Activated CD4-positive, alpha-beta T cell treated with anti-CD3 and anti-CD28 coated beads for 24 hours (primary cell): ENCODE measurements at regions not wholly inside any gene's neighbourhood (a gene's known extent, or its start where the extent isn't known, plus 50 kb on each side); places are given as distances from the start of the nearest gene placed in this dataset.

Experiments
- DNase-seq, 2 donors: peaks; one replicate each; pipeline ENCODE4 v3.0.0-alpha.2; 2020; ENCODE audit warnings: low read depth in 2 of 2

GRCh38 chr5:54852007-54852406 lies 133.4 kb downstream of the ESM1 start:
- DNase-seq: no peak

DNA sequence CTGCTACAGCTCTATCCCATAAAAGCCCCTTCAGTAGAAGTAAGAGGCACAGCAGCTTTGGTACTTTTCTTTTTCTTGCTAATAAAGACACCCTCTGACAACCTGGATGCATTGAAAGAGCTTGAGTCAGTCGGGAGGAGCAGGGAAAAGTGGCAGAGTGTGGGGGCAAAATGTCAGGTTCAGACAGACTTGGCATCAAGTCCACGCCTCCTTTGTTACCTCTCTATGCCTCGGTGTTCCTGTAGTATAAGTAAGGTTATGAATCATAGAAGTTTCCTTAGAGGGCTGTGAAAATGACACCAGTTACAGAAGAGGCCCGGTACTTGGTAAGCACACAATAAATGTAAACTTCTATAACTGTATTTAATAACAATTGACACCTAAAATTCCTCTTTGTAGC lies 133.9 kb downstream of the ESM1 start:
- DNase-seq: no peak

- DNase-seq: no peak
Observed at GRCh38 chr5:54848581-54848980, 136.8 kb downstream of the ESM1 start.

GRCh38 chr5:54845567-54845941 lies 139.8 kb downstream of the ESM1 start:
- no peak for DNase-seq

DNA sequence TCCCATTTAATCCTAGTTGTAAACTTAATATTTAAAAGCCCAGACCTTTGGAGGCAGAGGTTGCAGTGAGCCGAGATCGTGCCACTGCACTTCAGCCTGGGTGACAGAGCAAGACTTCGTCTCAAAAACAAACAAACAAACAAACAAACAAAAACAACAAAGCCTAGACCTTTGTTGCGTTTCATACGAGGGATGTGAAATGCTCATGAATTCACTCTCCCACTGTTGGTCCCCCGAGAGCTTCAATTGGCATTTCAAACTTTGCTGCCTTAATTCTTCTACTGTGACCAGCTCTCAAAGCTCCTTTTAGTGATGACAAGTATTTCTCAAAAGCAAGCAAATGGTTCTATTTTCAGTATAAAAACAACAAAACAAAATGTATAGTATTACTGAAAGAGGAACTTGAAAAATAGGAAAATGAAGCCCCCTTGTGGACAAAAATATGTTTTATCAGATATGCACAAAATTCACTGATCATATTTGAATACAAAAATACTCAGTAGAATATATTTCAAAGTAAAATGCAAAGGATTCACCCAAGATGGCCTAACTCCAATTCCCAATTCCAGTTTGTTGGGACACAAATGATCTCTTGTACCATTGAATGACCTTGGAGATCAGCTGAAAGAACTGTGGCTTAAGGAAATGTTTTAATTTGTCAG lies 140.4 kb downstream of the ESM1 start:
- no peak for DNase-seq

DNA sequence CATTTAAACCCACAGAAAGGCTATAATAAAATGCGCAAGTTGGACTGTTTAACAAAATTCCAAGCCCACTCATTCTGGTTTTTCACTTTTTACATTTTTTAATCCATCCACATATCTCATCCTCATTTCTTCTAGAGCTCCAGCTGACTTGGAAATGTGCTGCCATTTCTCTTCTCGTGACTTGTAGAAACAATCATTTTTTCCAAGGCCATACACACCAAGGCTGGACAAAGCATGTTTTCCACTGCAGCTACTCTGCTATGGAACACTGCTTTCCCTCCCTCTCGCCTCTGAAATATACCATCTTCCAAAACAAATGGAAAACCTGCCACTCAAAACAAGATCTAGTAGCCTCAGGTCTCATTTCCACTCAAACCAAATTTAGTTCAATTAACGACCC lies 141.1 kb downstream of the ESM1 start:
- no peak for DNase-seq

DNA sequence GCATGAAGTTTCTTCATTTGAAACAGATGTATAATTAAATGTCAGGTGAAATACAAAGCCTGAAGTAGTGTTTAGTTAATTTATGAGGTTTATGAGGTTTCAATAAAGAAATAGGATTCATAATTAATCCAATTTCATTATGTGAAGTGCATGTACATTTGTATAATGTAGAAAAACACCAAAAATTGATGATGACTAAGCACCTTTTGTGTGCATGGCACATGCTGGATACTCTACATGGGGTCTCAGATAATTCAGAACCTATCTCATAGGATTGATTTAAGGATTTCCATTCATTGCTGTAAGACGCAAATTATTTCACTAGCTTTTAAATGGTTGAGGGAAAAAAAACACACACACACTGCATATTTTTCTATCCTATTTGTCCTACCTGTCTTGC lies 143.9 kb downstream of the ESM1 start:
- DNase-seq: no peak

- DNase-seq: no peak
Observed at GRCh38 chr5:54838843-54839242, 146.6 kb downstream of the ESM1 start.

- no peak for DNase-seq
Observed at GRCh38 chr5:54837981-54838380, 147.4 kb downstream of the ESM1 start.

GRCh38 chr5:54837093-54837492 lies 148.3 kb downstream of the ESM1 start:
- no peak for DNase-seq

DNA sequence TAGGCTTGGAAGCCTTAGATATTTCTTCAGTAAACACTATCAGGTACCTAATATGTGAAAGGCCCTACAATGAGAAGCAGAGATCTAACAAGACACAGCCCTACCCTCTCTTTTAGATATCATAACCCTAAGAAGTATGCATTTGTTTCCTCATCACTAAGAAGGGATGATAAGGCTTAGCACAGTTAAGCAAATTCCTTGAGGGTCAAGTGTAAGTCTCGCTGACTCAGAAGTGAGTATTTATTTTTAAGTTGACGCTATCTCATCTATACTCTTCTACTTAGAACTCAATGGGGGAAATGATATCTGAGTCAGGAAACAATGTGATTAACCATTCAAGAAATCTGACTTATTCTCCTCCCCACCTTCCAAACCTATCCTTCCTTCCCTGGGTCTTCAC lies 149.7 kb downstream of the ESM1 start:
- DNase-seq: no peak

- no peak for DNase-seq
Observed at GRCh38 chr5:54834121-54834842, 151.1 kb downstream of the ESM1 start.

- no peak for DNase-seq
Observed at GRCh38 chr5:54833590-54833989, 151.8 kb downstream of the ESM1 start.

- DNase-seq: no peak
Observed at GRCh38 chr5:54832858-54833257, 152.5 kb downstream of the ESM1 start.

DNA sequence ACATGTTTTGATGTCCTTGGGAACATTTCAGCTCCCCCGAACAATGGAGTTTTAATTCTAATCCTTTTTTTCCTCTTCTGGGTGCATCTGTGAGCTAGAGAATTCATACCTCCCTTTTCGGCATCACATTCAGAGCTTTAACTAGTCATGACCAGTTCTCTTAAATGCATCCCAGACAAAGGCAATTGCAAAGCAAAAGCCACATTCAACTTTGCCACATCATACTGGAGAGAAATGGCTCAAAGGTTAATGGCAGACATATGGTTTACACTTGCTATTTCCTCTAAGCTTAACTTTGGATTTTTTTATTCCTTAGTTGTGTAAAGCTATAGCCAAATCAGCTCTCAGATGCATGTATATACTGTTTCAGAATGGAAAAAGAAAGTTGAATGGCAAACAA lies 153.3 kb downstream of the ESM1 start:
- no peak for DNase-seq

- no peak for DNase-seq
Observed at GRCh38 chr5:54831233-54831632, 154.2 kb downstream of the ESM1 start.

DNA sequence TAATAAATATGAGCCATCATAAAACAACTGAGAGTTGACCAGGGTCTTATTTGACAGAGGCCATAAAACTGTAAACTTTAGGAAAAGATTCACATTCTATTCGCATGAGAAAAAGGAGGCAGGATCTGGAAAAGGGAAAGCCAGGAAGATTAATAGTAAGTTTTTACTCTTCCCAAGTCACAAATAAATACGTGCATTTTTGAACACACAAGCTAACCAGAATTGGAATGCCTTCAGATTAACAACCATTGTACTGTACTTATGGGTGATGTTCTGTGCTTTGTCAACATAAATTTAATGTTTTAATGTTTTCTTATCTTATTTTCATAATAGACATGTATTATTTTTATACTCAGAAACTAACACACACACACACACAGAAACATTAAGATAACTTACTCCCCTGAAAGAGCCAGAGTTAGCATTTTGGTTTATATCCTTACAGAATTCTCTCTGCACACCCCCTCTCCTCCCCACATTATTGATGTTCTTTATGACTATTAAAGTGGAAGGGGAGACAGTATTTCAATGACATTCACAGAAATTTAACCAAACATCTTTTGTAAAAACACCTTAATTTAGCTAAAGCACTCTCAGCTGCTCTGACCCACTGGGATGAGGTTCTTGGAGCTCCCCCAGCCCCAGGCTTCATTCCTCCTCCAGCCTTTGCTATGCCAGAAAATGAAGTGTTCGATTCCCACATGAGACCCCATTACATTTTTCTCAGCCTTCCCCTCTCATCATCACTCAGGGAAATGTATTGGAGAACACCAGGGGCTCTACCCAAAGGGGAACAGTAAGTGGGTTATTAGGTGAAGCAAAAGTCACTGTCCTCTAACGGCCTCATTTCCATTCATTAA lies 155.5 kb downstream of the ESM1 start:
- DNase-seq: no peak

DNA sequence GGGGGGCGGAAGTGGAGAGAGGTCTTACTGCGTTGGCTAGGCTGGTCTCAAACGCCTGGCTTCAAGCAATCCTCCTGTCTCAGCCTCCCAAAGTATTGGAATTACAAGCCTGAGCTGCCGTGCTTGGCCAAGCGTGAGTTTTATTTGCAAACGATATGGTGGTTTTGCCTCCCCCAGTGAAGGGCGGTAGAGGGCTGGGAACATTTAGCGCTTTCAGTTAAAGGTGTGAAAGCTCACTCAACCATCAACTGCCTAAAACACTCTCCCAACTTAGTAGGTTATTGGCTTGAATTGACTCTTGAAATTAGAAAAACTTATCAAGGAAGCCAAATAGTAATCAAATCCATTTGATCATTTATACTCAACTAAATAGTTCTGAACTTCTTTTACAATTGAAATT lies 156.3 kb downstream of the ESM1 start:
- no peak for DNase-seq

- no peak for DNase-seq
Observed at GRCh38 chr5:54828151-54828550, 157.2 kb downstream of the ESM1 start.

- no peak for DNase-seq
Observed at GRCh38 chr5:54825005-54825404, 160.4 kb downstream of the ESM1 start.

DNA sequence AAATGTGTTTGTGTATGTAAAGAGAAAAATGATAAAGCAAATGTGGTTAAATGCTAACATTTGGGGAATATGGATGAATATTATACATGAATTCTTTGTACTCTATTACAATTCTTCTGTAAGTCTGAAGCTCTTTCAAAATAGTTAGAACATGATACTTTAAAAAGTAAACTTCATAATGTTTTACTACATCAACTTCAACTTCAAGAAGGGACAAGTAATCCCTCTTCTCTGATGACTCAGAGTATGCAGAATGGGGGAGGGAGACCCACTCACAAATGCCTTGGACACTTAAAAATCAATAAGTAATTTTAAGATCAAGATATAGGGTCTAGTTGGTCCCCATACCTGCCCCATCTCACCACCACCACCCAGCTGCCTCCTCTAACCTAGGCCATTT lies 162.4 kb downstream of the ESM1 start:
- DNase-seq: no peak

- no peak for DNase-seq
Observed at GRCh38 chr5:54822324-54822687, 163.1 kb downstream of the ESM1 start.
